K562 (cell line): ENCODE measurements at regions not wholly inside any gene's neighbourhood (a gene's known extent, or its start where the extent isn't known, plus 50 kb on each side); places are given as distances from the start of the nearest gene placed in this dataset.

Experiments
- BCL6 ChIP-seq: fragments of 250-450 bp; sonication (Bioruptor Pico); IDR thresholded peaks from 2 replicates; pipeline ENCODE4 v1.4.0; 2020
- CREB3 ChIP-seq: fragments of 450-650 bp; conservative IDR thresholded peaks from 2 replicates; pipeline ENCODE4 v1.6.1; 2016; ENCODE audit warnings: missing genetic modification characterization, low read depth, mild to moderate bottlenecking, missing compliant biosample characterization, moderate library complexity
- CTCF ChIP-seq, 3 experiments: IDR thresholded peaks in 2 of 3; conservative IDR thresholded peaks in 1 of 3; 2 replicates each; pipeline ENCODE4 v1.5.1; 2011 to 2012; ENCODE audit warnings: low read length in 3 of 3, mild to moderate bottlenecking in 3 of 3, control low read depth in 2 of 3, improper control_type of control experiment in 1 of 3, inconsistent platforms in 1 of 3, low read depth in 1 of 3, mixed read lengths in 1 of 3, moderate library complexity in 1 of 3; ENCODE audit not compliant: insufficient read depth in 2 of 3
- HDAC2 ChIP-seq: fragments of 450-650 bp; IDR thresholded peaks from 2 replicates; pipeline ENCODE4 v1.6.1; 2016; ENCODE audit warnings: mild to moderate bottlenecking
- POLR2A ChIP-seq: fragments of 450-650 bp; conservative IDR thresholded peaks from 2 replicates; pipeline ENCODE4 v1.6.1; 2016
- RAD21 ChIP-seq, 2 experiments: fragments of 250-450 bp in 1 of 2; fragments of 450-650 bp in 1 of 2; sonication (Bioruptor Pico) in 1 of 2; formaldehyde crosslinking in 1 of 2; IDR thresholded peaks in 1 of 2; conservative IDR thresholded peaks in 1 of 2; 2 replicates each; pipeline versions ENCODE4 v1.4.0 to v1.8.0; 2020 to 2022; ENCODE audit warnings: mild to moderate bottlenecking in 2 of 2, moderate library complexity in 1 of 2
- RNF219 ChIP-seq: fragments of 250-450 bp; sonication (Bioruptor Pico); IDR thresholded peaks from 2 replicates; pipeline ENCODE4 v1.5.0; 2022; ENCODE audit warnings: mild to moderate bottlenecking
- ZBTB33 ChIP-seq: sonication (generic); formaldehyde crosslinking; IDR thresholded peaks from 2 replicates; pipeline ENCODE4 v1.8.1; 2023; ENCODE audit warnings: mild to moderate bottlenecking, missing genetic modification reagents

- TF ChIP-seq RNF219 (CRISPR knock-in tag) (no peak), HDAC2 (no peak), BCL6 (CRISPR knock-in tag) (no peak), ZBTB33 (CRISPR knock-in tag) (no peak), POLR2A (no peak), CREB3 (tag) (no peak), CTCF (IDR thresholded peaks at IDR 0.05 in 2 of 3, conservative IDR thresholded peaks at IDR 0.05 in 1 of 3; ENCODE audit: insufficient read depth in 2 of 3, low read depth in 1 of 3, low read length in 3 of 3) (no peak), RAD21 (CRISPR knock-in tag; conservative IDR thresholded peaks at IDR 0.05 in 1 of 2, IDR thresholded peaks at IDR 0.05 in 1 of 2) (no peak)
These were observed 548.7 kb upstream of the FAM98A start for GRCh38 chr2:34147780-34148179.
